GM12865 (cell line): ENCODE measurements at regions not wholly inside any gene's neighbourhood (a gene's known extent, or its start where the extent isn't known, plus 50 kb on each side); places are given as distances from the start of the nearest gene placed in this dataset.
"Not testable (repeated sequence)": the region's sequence is repeated elsewhere in the genome, so short reads cannot be mapped to it uniquely, and the experiment has no call there.

Experiments
- DNase-seq: peaks from one replicate; pipeline ENCODE4 v3.0.0; 2010; ENCODE audit warnings: low read depth
- H3K4me3 ChIP-seq: 2 replicates; pipeline ENCODE4 v1.5.1; 2011; ENCODE audit warnings: mild to moderate bottlenecking, low read depth, low read length, control low read depth
- CTCF ChIP-seq: IDR thresholded peaks from 2 replicates; pipeline ENCODE4 v1.5.1; 2011; ENCODE audit warnings: low read length, control low read depth, low read depth, inconsistent platforms; ENCODE audit not compliant: insufficient read depth; ENCODE audit errors: missing control alignments

- H3K4me3 ChIP-seq: no peak overlapping the region
- no peak for TF ChIP-seq CTCF
- DNase-seq: no peak
Observed at GRCh38 chr11:97909614-97910399, 1110.9 kb upstream of the CNTN5 start.

GRCh38 chr11:97912629-97913028 is 1108.1 kb upstream of the CNTN5 start:
- DNase-seq: no peak
- no peak overlapping the region for H3K4me3 ChIP-seq
- no peak for TF ChIP-seq CTCF

- DNase-seq, H3K4me3 ChIP-seq: not testable (repeated sequence)
Observed at GRCh38 chr11:97922933-97923332, 1097.8 kb upstream of the CNTN5 start.

GRCh38 chr11:97934572-97935208 is 1086.1 kb upstream of the CNTN5 start:
- H3K4me3 ChIP-seq: no peak overlapping the region
- DNase-seq: no peak

GRCh38 chr11:97937501-97937900 is 1083.2 kb upstream of the CNTN5 start:
- no peak for DNase-seq
- TF ChIP-seq CTCF: no peak
- H3K4me3 ChIP-seq: no peak overlapping the region

More at GRCh38 chr11:97934572-97935208, 1086.1 kb upstream of the CNTN5 start:
- TF ChIP-seq CTCF: no peak

GRCh38 chr11:97938789-97939188 is 1082.0 kb upstream of the CNTN5 start:
- TF ChIP-seq CTCF: no peak
- no peak for DNase-seq
- H3K4me3 ChIP-seq: no peak overlapping the region

GRCh38 chr11:97943493-97943892 is 1077.3 kb upstream of the CNTN5 start:
- no peak for DNase-seq
- H3K4me3 ChIP-seq: no peak overlapping the region
- no peak for TF ChIP-seq CTCF
